ENCODE measurements at regions not wholly inside any gene's neighbourhood (a gene's known extent, or its start where the extent isn't known, plus 50 kb on each side); places are given as distances from the start of the nearest gene placed in this dataset.
"Not testable (repeated sequence)": the region's sequence is repeated elsewhere in the genome, so short reads cannot be mapped to it uniquely, and the experiment has no call there.

DNA sequence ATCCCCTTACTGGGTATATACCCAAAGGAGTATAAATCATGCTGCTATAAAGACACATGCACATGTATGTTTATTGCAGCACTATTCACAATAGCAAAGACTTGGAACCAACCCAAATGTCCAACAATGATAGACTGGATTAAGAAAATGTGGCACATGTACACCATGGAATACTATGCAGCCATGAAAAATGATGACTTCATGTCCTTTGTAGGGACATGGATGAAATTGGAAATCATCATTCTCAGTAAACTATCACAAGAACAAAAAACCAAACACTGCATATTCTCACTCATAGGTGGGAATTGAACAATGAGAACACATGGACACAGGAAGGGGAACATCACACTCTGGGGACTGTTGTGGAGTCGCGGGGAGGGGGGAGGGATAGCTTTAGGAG is 161.7 kb upstream of the PHACTR1 start:
- not testable (repeated sequence) for H3K4me1 ChIP-seq (ENCODE audit: insufficient read depth, low read length); H4K8ac ChIP-seq (replicated peaks; ENCODE audit: insufficient read length, low read depth, low read length); H3K56ac ChIP-seq (ENCODE audit: insufficient read length, low read depth, low read length); H2BK12ac ChIP-seq (ENCODE audit: insufficient read length, low read depth, low read length); H4K5ac ChIP-seq (ENCODE audit: insufficient read length, low read depth, low read length); H2BK20ac ChIP-seq (ENCODE audit: low read depth, low read length, poor library complexity, severe bottlenecking); H3K27me3 ChIP-seq (ENCODE audit: insufficient read depth, low read length); H4K20me1 ChIP-seq (ENCODE audit: control insufficient read depth, insufficient read depth, insufficient read length); H3K27ac ChIP-seq (ENCODE audit: insufficient read length, low read depth, low read length); H3T11ph ChIP-seq (ENCODE audit: low read length); H2AFZ ChIP-seq (ENCODE audit: low read length); H3K14ac ChIP-seq (ENCODE audit: insufficient read depth, low read length); H3K23me2 ChIP-seq (ENCODE audit: insufficient read length, low read depth, low read length, poor library complexity, severe bottlenecking); H2AK5ac ChIP-seq (ENCODE audit: insufficient read length, low read length); H3K79me2 ChIP-seq (ENCODE audit: insufficient read depth, low read length); H3K4me3 Mint-ChIP-seq; H3K9ac ChIP-seq (ENCODE audit: extremely low read depth, insufficient read length, low read length); H3K4ac ChIP-seq (ENCODE audit: low read depth, low read length); H3K27me3 Mint-ChIP-seq (ENCODE audit: low read depth); H3K18ac ChIP-seq (ENCODE audit: insufficient read length, low read depth, low read length); H3K27ac Mint-ChIP-seq; H2BK5ac ChIP-seq (ENCODE audit: insufficient read length, low read length); H3K23ac ChIP-seq (ENCODE audit: insufficient read length, low read depth, low read length); DNase-seq; H3K36me3 Mint-ChIP-seq (ENCODE audit: insufficient read depth in 1 of 3, low read depth in 3 of 3); H3K9me3 ChIP-seq (ENCODE audit: control insufficient read depth, low read depth, low read length); H3K4me2 ChIP-seq (ENCODE audit: insufficient read depth, insufficient read length, low read length); H3K4me1 Mint-ChIP-seq; H3K79me1 ChIP-seq (ENCODE audit: insufficient read depth, low read depth, low read length, poor library complexity, severe bottlenecking); H2BK15ac ChIP-seq (ENCODE audit: low read depth, low read length); H2BK120ac ChIP-seq (ENCODE audit: low read depth, low read length, poor library complexity, severe bottlenecking); H4K91ac ChIP-seq (ENCODE audit: insufficient read length, low read depth, low read length)
- WGBS (ENCODE audit: extremely low coverage, insufficient read length, low lambda C conversion rate), result no CpG with 5 or more reads among the region's 2 CpGs
- H3K9me3 Mint-ChIP-seq, result peaks cover 14% of the 10 kb centered on the region in 2 experiments; a peak in 4 of 5 replicates

Data from H9 (cell line).